ENCODE measurements at regions not wholly inside any gene's neighbourhood (a gene's known extent, or its start where the extent isn't known, plus 50 kb on each side); places are given as distances from the start of the nearest gene placed in this dataset.

- TF ChIP-seq CTCF (IDR thresholded peaks at IDR 0.05): no peak
- TF ChIP-seq POLR2A (IDR thresholded peaks at IDR 0.05): no peak
- no peak for TF ChIP-seq POLR2AphosphoS5 (IDR thresholded peaks at IDR 0.05)
These were observed 660.5 kb downstream of the KCNJ2 start for GRCh38 chr17:70829876-70830275.
